HL-60 (cell line): ENCODE measurements at regions not wholly inside any gene's neighbourhood (a gene's known extent, or its start where the extent isn't known, plus 50 kb on each side); places are given as distances from the start of the nearest gene placed in this dataset.

ENCODE experiments used
- CTCF ChIP-seq: IDR thresholded peaks from one replicate; pipeline ENCODE4 v1.5.1; 2011; ENCODE audit warnings: low read length, control low read depth, inconsistent platforms; ENCODE audit not compliant: insufficient read depth
- GABPA ChIP-seq: IDR thresholded peaks from 2 replicates; pipeline ENCODE4 v1.6.1; 2012; ENCODE audit warnings: low read depth
- POLR2AphosphoS5 ChIP-seq: IDR thresholded peaks from 2 replicates; pipeline ENCODE4 v1.6.1; 2012; ENCODE audit warnings: low read depth
- REST ChIP-seq: IDR thresholded peaks from 2 replicates; pipeline ENCODE4 v1.6.1; 2012; ENCODE audit warnings: low read depth; ENCODE audit not compliant: insufficient replicate concordance
- SPI1 ChIP-seq: IDR thresholded peaks from 2 replicates; pipeline ENCODE4 v1.6.1; 2012; ENCODE audit warnings: low read depth, mild to moderate bottlenecking, borderline replicate concordance

GRCh38 chr7:42750172-42750571 lies 161.7 kb downstream of the C7orf25 start:
- no peak for TF ChIP-seq CTCF
- TF ChIP-seq GABPA, result no peak
- no peak for TF ChIP-seq REST
- TF ChIP-seq POLR2AphosphoS5, result no peak
- TF ChIP-seq SPI1, result no peak
